Liver (tissue), 8 donors: ENCODE measurements at regions not wholly inside any gene's neighbourhood (a gene's known extent, or its start where the extent isn't known, plus 50 kb on each side); places are given as distances from the start of the nearest gene placed in this dataset.

Experiments used
- DNase-seq: peaks from one replicate; pipeline ENCODE4 v3.0.0-alpha.2; 2017; ENCODE audit warnings: low spot score
- H3K27ac ChIP-seq, 2 donors: one replicate each; pipeline ENCODE4 v1.7.0; 2013; ENCODE audit warnings: inconsistent platforms in 2 of 2, low read length in 2 of 2, control low read depth in 1 of 2, low read depth in 1 of 2, mild to moderate bottlenecking in 1 of 2
- H3K27me3 ChIP-seq, 4 donors: one replicate each; pipeline versions ENCODE4 v1.6.1 to v1.7.0; 2013; ENCODE audit warnings: low read length in 3 of 4, inconsistent platforms in 1 of 4, mild to moderate bottlenecking in 1 of 4, moderate library complexity in 1 of 4; ENCODE audit not compliant: control insufficient read depth in 4 of 4, insufficient read depth in 4 of 4
- H3K36me3 ChIP-seq, 4 donors: one replicate each; pipeline versions ENCODE4 v1.6.1 to v1.7.0; 2013; ENCODE audit warnings: low read length in 3 of 4, mild to moderate bottlenecking in 3 of 4, low read depth in 1 of 4, moderate library complexity in 1 of 4; ENCODE audit not compliant: control insufficient read depth in 4 of 4, insufficient read depth in 3 of 4
- H3K4me1 ChIP-seq, 4 donors: one replicate each; pipeline versions ENCODE4 v1.6.1 to v1.7.0; 2013; ENCODE audit warnings: low read length in 3 of 4, mild to moderate bottlenecking in 3 of 4, moderate library complexity in 1 of 4; ENCODE audit not compliant: control insufficient read depth in 4 of 4, insufficient read depth in 4 of 4
- H3K4me3 ChIP-seq, 3 donors: one replicate each; pipeline versions ENCODE4 v1.6.1 to v1.7.0; 2013; ENCODE audit warnings: low read length in 3 of 3, control low read depth in 1 of 3, low read depth in 1 of 3, mild to moderate bottlenecking in 1 of 3
- H3K9ac ChIP-seq, 2 donors: one replicate each; pipeline ENCODE4 v1.7.0; 2013; ENCODE audit warnings: low read length in 2 of 2, mild to moderate bottlenecking in 2 of 2, moderate library complexity in 2 of 2, control low read depth in 1 of 2, low read depth in 1 of 2
- H3K9me3 ChIP-seq, 4 donors: one replicate each; pipeline versions ENCODE4 v1.6.1 to v1.7.0; 2013; ENCODE audit warnings: low read length in 3 of 4; ENCODE audit not compliant: control insufficient read depth in 4 of 4
- EGR1 ChIP-seq, 2 donors: IDR thresholded peaks; 2 replicates each; pipeline ENCODE4 v1.6.1; 2016 to 2018; ENCODE audit warnings: antibody characterized with exemption in 2 of 2, low read depth in 2 of 2
- FOXA1 ChIP-seq: IDR thresholded peaks from 2 replicates; pipeline ENCODE4 v1.6.1; 2016; ENCODE audit warnings: antibody characterized with exemption
- FOXA2 ChIP-seq: IDR thresholded peaks from 2 replicates; pipeline ENCODE4 v1.6.1; 2016; ENCODE audit warnings: antibody characterized with exemption
- GABPA ChIP-seq, 2 donors: IDR thresholded peaks in 1 of 2; conservative IDR thresholded peaks in 1 of 2; 2 replicates each; pipeline ENCODE4 v1.6.1; 2016; ENCODE audit warnings: antibody characterized with exemption in 2 of 2, mild to moderate bottlenecking in 1 of 2, moderate library complexity in 1 of 2
- HNF4A ChIP-seq, 2 donors: conservative IDR thresholded peaks; 2 replicates each; pipeline ENCODE4 v1.6.1; 2016; ENCODE audit warnings: antibody characterized with exemption in 2 of 2, mild to moderate bottlenecking in 2 of 2
- HNF4G ChIP-seq: IDR thresholded peaks from 2 replicates; pipeline ENCODE4 v1.6.1; 2016; ENCODE audit warnings: antibody characterized with exemption
- JUND ChIP-seq, 2 donors: IDR thresholded peaks; 2 replicates each; pipeline ENCODE4 v1.6.1; 2016; ENCODE audit warnings: antibody characterized with exemption in 2 of 2
- NR2F2 ChIP-seq: IDR thresholded peaks from 2 replicates; pipeline ENCODE4 v1.6.1; 2016; ENCODE audit warnings: antibody characterized with exemption
- RAD21 ChIP-seq, 2 donors: IDR thresholded peaks; 2 replicates each; pipeline ENCODE4 v1.6.1; 2016; ENCODE audit warnings: antibody characterized with exemption in 2 of 2, mild to moderate bottlenecking in 2 of 2
- RXRA ChIP-seq, 2 donors: IDR thresholded peaks; 2 replicates each; pipeline ENCODE4 v1.6.1; 2017 to 2018; ENCODE audit warnings: antibody characterized with exemption in 2 of 2, mild to moderate bottlenecking in 1 of 2
- SP1 ChIP-seq: IDR thresholded peaks from 2 replicates; pipeline ENCODE4 v1.6.1; 2018; ENCODE audit warnings: antibody characterized with exemption, mild to moderate bottlenecking
- TAF1 ChIP-seq: conservative IDR thresholded peaks from 2 replicates; pipeline ENCODE4 v1.6.1; 2016; ENCODE audit warnings: antibody characterized with exemption, mild to moderate bottlenecking
- YY1 ChIP-seq: IDR thresholded peaks from 2 replicates; pipeline ENCODE4 v1.6.1; 2016; ENCODE audit warnings: antibody characterized with exemption, mild to moderate bottlenecking
- WGBS: extraction: QIAGEN DNeasy Blood & Tissue Kit; methylation state at CpG from one replicate; pipeline ENCODE4 v1.1.7; 2013; 5-methylcytosine and 5-hydroxymethylcytosine counted together
- TF ChIP-seq, protein P1 (sequence below): IDR thresholded peaks from 2 replicates; pipeline ENCODE4 v1.6.1; 2016; ENCODE audit warnings: antibody characterized with exemption
- TF ChIP-seq, protein P2 (sequence below): IDR thresholded peaks from 2 replicates; pipeline ENCODE4 v1.6.1; 2016; ENCODE audit warnings: antibody characterized with exemption
- TF ChIP-seq, protein P3 (sequence below): fragments of 150-350 bp; IDR thresholded peaks from 2 replicates; pipeline ENCODE4 v1.5.1; 2017; ENCODE audit warnings: improper control_type of control experiment, low read depth, low read length; ENCODE audit not compliant: missing input control
- TF ChIP-seq, protein P4 (sequence below): IDR thresholded peaks from 2 replicates; pipeline ENCODE4 v1.6.1; 2016; ENCODE audit warnings: antibody characterized with exemption
- TF ChIP-seq, protein P5 (sequence below): IDR thresholded peaks from 2 replicates; pipeline ENCODE4 v1.6.1; 2016; ENCODE audit warnings: antibody characterized with exemption, mild to moderate bottlenecking
- donor health status: healthy.
- donor health status: healthy.
- donor health status: healthy.
- donor health status: healthy.
- donor health status: healthy.

DNA sequence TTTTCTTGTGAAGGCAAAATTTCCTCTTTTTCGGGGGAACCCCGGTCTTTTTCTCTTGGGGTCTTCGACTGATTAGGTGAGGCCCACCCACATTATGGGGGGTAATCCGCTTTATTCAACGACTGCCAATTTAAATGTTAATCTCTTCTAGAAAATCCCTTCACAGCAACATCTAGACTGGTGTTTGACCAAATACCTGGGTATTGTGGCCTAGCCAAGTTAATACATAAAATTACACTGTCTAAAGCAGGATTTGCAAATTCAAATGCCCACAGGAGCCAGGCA lies 170.0 kb upstream of the FOXN3 start:
- TF ChIP-seq YY1 (no peak), SP1 (no peak), TAF1 (no peak), HNF4G (no peak), RAD21 (IDR thresholded peaks at IDR 0.05) (no peak), RXRA (IDR thresholded peaks at IDR 0.05) (no peak), EGR1 (IDR thresholded peaks at IDR 0.05; ENCODE audit: low read depth in 2 of 2) (no peak), FOXA2 (no peak), NR2F2 (no peak), FOXA1 (no peak), JUND (IDR thresholded peaks at IDR 0.05) (no peak), GABPA (IDR thresholded peaks at IDR 0.05 in 1 of 2, conservative IDR thresholded peaks at IDR 0.05 in 1 of 2) (no peak), HNF4A (conservative IDR thresholded peaks at IDR 0.05) (no peak)
- TF ChIP-seq, protein P1, sequence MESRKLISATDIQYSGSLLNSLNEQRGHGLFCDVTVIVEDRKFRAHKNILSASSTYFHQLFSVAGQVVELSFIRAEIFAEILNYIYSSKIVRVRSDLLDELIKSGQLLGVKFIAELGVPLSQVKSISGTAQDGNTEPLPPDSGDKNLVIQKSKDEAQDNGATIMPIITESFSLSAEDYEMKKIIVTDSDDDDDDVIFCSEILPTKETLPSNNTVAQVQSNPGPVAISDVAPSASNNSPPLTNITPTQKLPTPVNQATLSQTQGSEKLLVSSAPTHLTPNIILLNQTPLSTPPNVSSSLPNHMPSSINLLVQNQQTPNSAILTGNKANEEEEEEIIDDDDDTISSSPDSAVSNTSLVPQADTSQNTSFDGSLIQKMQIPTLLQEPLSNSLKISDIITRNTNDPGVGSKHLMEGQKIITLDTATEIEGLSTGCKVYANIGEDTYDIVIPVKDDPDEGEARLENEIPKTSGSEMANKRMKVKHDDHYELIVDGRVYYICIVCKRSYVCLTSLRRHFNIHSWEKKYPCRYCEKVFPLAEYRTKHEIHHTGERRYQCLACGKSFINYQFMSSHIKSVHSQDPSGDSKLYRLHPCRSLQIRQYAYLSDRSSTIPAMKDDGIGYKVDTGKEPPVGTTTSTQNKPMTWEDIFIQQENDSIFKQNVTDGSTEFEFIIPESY, result no peak
- TF ChIP-seq, protein P2, sequence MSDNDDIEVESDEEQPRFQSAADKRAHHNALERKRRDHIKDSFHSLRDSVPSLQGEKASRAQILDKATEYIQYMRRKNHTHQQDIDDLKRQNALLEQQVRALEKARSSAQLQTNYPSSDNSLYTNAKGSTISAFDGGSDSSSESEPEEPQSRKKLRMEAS, result no peak
- TF ChIP-seq, protein P3, sequence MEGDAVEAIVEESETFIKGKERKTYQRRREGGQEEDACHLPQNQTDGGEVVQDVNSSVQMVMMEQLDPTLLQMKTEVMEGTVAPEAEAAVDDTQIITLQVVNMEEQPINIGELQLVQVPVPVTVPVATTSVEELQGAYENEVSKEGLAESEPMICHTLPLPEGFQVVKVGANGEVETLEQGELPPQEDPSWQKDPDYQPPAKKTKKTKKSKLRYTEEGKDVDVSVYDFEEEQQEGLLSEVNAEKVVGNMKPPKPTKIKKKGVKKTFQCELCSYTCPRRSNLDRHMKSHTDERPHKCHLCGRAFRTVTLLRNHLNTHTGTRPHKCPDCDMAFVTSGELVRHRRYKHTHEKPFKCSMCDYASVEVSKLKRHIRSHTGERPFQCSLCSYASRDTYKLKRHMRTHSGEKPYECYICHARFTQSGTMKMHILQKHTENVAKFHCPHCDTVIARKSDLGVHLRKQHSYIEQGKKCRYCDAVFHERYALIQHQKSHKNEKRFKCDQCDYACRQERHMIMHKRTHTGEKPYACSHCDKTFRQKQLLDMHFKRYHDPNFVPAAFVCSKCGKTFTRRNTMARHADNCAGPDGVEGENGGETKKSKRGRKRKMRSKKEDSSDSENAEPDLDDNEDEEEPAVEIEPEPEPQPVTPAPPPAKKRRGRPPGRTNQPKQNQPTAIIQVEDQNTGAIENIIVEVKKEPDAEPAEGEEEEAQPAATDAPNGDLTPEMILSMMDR, result no peak
- TF ChIP-seq, protein P4, sequence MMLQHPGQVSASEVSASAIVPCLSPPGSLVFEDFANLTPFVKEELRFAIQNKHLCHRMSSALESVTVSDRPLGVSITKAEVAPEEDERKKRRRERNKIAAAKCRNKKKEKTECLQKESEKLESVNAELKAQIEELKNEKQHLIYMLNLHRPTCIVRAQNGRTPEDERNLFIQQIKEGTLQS, result no peak
- TF ChIP-seq, protein P5, sequence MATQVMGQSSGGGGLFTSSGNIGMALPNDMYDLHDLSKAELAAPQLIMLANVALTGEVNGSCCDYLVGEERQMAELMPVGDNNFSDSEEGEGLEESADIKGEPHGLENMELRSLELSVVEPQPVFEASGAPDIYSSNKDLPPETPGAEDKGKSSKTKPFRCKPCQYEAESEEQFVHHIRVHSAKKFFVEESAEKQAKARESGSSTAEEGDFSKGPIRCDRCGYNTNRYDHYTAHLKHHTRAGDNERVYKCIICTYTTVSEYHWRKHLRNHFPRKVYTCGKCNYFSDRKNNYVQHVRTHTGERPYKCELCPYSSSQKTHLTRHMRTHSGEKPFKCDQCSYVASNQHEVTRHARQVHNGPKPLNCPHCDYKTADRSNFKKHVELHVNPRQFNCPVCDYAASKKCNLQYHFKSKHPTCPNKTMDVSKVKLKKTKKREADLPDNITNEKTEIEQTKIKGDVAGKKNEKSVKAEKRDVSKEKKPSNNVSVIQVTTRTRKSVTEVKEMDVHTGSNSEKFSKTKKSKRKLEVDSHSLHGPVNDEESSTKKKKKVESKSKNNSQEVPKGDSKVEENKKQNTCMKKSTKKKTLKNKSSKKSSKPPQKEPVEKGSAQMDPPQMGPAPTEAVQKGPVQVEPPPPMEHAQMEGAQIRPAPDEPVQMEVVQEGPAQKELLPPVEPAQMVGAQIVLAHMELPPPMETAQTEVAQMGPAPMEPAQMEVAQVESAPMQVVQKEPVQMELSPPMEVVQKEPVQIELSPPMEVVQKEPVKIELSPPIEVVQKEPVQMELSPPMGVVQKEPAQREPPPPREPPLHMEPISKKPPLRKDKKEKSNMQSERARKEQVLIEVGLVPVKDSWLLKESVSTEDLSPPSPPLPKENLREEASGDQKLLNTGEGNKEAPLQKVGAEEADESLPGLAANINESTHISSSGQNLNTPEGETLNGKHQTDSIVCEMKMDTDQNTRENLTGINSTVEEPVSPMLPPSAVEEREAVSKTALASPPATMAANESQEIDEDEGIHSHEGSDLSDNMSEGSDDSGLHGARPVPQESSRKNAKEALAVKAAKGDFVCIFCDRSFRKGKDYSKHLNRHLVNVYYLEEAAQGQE, result no peak
- Histone ChIP-seq H3K4me3 (no peak overlapping the region), H3K9ac (no peak overlapping the region), H3K27ac (no peak overlapping the region), H3K36me3 (no peaks in the 10 kb centered on the region), H3K9me3 (no peaks in the 10 kb centered on the region), H3K27me3 (no peaks in the 10 kb centered on the region), H3K4me1 (peaks cover 0 to 19% (median 8%) of the 10 kb centered on the region in 4 donors)
- no peak for DNase-seq
- whole genome bisulfite sequencing, result 94% methylated on average over 5 of the region's 5 CpGs
